Progenitor cell of endocrine pancreas (in vitro differentiated cells): ENCODE measurements at regions not wholly inside any gene's neighbourhood (a gene's known extent, or its start where the extent isn't known, plus 50 kb on each side); places are given as distances from the start of the nearest gene placed in this dataset.
"Not testable (repeated sequence)": the region's sequence is repeated elsewhere in the genome, so short reads cannot be mapped to it uniquely, and the experiment has no call there.

Source experiments
- DNase-seq: peaks from one replicate; pipeline ENCODE4 v3.0.0; 2021; ENCODE audit warnings: low spot score; ENCODE audit not compliant: unreplicated experiment
- H3K27ac Mint-ChIP-seq: 2 replicates; pipeline ENCODE4 v1.8.0; 2021; ENCODE audit warnings: mild to moderate bottlenecking, moderate library complexity, mixed read lengths
- H3K27me3 Mint-ChIP-seq: 2 replicates; pipeline ENCODE4 v1.8.0; 2021; ENCODE audit warnings: mixed read lengths
- H3K36me3 Mint-ChIP-seq: 2 replicates; pipeline ENCODE4 v1.8.0; 2022; ENCODE audit warnings: mixed read lengths; ENCODE audit not compliant: insufficient read depth
- H3K4me1 Mint-ChIP-seq: 2 replicates; pipeline ENCODE4 v1.8.0; 2021; ENCODE audit warnings: low read depth, mixed read lengths
- H3K4me3 Mint-ChIP-seq: 2 replicates; pipeline ENCODE4 v1.8.0; 2021; ENCODE audit warnings: low read depth, mild to moderate bottlenecking, moderate library complexity, mixed read lengths
- H3K9me3 Mint-ChIP-seq: 2 replicates; pipeline ENCODE4 v1.8.0; 2021; ENCODE audit warnings: low read depth, mixed read lengths
- TF ChIP-seq, protein P1 (sequence below): fragments of 200-600 bp; sonication (generic); IDR thresholded peaks from one replicate; pipeline ENCODE4 v1.5.0; 2021; ENCODE audit warnings: antibody characterized with exemption, mild to moderate bottlenecking; ENCODE audit not compliant: unreplicated experiment

DNA sequence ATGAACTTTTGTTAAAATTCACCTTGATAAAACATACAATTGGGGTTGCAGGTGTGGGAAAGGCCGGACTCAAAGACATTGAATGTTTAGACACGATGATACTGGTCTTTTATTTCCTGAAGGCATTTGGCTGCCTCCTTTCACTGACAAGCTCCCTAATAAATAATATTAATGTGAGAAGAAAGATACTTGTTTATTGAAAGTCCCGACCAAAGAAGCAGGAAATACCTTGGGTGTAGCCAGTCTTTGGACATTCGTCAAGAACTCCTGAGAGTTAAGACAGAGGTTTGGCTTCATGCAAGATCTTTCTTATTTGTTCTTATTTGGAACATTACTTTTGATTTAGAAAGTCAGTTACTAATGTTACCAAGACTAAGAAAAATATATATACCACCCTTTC lies 1133.8 kb upstream of the SEL1L start:
- Mint-ChIP-seq H3K27ac (no peak overlapping the region), H3K4me3 (no peak overlapping the region), H3K4me1 (no peaks in the 10 kb centered on the region), H3K27me3 (no peaks in the 10 kb centered on the region), H3K36me3 (no peaks in the 10 kb centered on the region), H3K9me3 (no peaks in the 10 kb centered on the region)
- no peak for DNase-seq
- TF ChIP-seq, protein P1, sequence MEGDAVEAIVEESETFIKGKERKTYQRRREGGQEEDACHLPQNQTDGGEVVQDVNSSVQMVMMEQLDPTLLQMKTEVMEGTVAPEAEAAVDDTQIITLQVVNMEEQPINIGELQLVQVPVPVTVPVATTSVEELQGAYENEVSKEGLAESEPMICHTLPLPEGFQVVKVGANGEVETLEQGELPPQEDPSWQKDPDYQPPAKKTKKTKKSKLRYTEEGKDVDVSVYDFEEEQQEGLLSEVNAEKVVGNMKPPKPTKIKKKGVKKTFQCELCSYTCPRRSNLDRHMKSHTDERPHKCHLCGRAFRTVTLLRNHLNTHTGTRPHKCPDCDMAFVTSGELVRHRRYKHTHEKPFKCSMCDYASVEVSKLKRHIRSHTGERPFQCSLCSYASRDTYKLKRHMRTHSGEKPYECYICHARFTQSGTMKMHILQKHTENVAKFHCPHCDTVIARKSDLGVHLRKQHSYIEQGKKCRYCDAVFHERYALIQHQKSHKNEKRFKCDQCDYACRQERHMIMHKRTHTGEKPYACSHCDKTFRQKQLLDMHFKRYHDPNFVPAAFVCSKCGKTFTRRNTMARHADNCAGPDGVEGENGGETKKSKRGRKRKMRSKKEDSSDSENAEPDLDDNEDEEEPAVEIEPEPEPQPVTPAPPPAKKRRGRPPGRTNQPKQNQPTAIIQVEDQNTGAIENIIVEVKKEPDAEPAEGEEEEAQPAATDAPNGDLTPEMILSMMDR: no peak

DNA sequence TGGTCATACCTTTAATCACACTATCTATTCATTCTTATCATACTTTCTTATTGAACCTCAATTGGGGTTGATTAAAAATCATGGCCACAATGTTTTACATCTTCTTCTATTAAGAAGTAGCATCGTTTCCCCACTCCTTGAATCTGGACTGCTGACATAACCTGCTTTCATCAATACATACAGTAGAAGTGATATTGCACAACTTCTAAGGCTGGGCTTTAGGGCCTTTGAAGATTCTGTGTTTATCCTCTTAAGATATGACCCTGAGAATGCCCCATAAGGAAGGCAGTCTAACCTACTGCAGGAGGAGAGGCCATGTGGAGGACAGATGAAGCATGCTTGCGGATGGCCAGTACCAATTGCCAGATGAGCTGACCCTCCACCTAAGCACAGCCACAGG lies 1142.8 kb upstream of the SEL1L start:
- no peak overlapping the region for H3K27ac Mint-ChIP-seq
- no peaks in the 10 kb centered on the region for H3K36me3 Mint-ChIP-seq
- H3K4me3 Mint-ChIP-seq: no peak overlapping the region
- H3K4me1 Mint-ChIP-seq: no peaks in the 10 kb centered on the region
- TF ChIP-seq, protein P1: no peak
- no peaks in the 10 kb centered on the region for H3K27me3 Mint-ChIP-seq
- DNase-seq: no peak
- no peaks in the 10 kb centered on the region for H3K9me3 Mint-ChIP-seq

DNA sequence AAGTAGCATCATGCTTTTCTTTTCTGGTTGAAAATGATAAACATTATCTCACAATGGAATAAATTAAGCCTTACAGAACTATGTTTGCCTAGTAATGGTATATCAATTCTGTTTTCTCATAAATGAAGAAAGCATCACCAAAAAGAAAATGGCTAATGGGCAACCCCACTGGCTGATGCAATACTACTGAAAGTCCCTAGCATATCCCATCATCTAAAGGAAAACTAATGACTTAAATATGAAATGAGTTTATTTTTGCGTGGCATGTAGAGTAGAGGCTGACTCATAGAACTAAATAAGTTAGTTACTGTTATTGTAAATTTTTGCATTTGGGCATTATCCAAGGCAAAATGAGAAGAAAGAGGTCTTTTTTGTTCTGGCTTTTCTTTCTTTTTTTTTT lies 1156.3 kb upstream of the SEL1L start:
- Mint-ChIP-seq H3K4me3 (no peak overlapping the region), H3K4me1 (no peaks in the 10 kb centered on the region), H3K27me3 (no peaks in the 10 kb centered on the region), H3K27ac (no peak overlapping the region), H3K36me3 (no peaks in the 10 kb centered on the region), H3K9me3 (no peaks in the 10 kb centered on the region)
- TF ChIP-seq, protein P1: no peak
- DNase-seq: no peak

DNA sequence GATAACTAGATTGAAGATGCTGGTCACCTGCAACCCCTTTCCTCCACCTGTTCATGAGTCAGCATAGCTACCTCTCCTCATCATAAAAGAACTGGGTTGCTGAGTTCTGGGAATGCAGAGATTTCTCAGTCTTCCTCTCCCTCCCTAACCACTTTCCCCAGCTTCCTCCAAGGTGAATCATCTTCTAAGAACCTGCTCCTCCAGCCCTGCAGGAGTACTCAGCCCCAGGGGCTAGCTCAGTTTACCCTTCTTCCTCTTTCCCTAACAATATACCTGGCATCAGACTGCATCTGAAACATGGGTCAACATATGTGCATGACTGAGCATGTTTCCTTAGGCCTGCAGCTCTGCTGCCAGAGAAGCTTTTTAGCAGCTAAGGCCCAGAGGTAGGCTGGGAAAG lies 1157.5 kb upstream of the SEL1L start:
- H3K4me3 Mint-ChIP-seq, H3K9me3 Mint-ChIP-seq, H3K36me3 Mint-ChIP-seq, H3K4me1 Mint-ChIP-seq, H3K27me3 Mint-ChIP-seq, H3K27ac Mint-ChIP-seq, DNase-seq: not testable (repeated sequence)

DNA sequence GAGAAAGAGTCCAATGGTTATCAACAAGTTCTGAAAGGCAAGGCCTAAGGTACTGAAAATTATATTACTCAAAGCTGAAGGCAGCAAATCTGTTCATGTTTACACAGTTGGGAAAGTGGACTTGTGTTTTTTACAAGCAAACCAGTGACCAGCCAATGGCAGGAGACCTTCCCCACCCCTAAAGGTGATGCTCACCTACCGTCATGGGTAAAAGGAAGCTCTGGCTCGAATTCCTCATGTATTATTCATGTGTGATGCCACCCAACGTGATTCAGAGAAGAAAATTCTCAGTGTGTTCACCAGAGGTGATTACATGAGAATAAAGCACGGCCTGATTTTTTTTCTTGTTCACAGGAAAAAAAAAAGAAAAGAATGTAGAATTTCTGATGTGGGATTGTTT lies 1161.2 kb upstream of the SEL1L start:
- TF ChIP-seq, protein P1: no peak
- Mint-ChIP-seq H3K4me3 (no peak overlapping the region), H3K27me3 (no peaks in the 10 kb centered on the region)

DNA sequence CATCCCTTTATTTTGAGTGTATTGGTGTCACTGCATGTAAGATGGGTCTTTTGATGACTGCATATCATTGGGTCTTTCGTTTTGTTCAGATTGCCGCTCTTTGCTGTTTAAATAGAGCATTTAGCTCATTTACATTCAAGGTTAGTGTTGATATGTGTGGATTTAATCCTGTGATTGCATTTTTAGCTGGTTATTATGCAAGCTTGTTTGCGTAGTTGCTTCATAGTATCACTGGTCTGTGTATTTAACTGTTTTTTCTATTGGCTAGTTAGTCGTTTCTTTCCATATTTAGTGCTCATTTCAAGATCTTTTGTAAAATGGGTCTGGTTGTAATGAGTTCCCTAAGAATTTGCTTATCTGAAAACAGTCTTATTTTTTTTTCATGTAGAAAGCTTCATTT lies 1170.6 kb upstream of the SEL1L start:
- TF ChIP-seq, protein P1: no peak
- peaks cover 12% of the 10 kb centered on the region for H3K9me3 Mint-ChIP-seq
- no peak overlapping the region for H3K27ac Mint-ChIP-seq
- no peaks in the 10 kb centered on the region for H3K27me3 Mint-ChIP-seq
- H3K36me3 Mint-ChIP-seq: peaks cover 3% of the 10 kb centered on the region
- DNase-seq: no peak
- no peak overlapping the region for H3K4me3 Mint-ChIP-seq
- H3K4me1 Mint-ChIP-seq: no peaks in the 10 kb centered on the region

More for the DNA sequence above, 1161.2 kb upstream of the SEL1L start:
- DNase-seq: no peak
- no peaks in the 10 kb centered on the region for H3K9me3 Mint-ChIP-seq
- no peaks in the 10 kb centered on the region for H3K4me1 Mint-ChIP-seq
- no peak overlapping the region for H3K27ac Mint-ChIP-seq
- H3K36me3 Mint-ChIP-seq: no peaks in the 10 kb centered on the region
